ENCODE measurements at regions not wholly inside any gene's neighbourhood (a gene's known extent, or its start where the extent isn't known, plus 50 kb on each side); places are given as distances from the start of the nearest gene placed in this dataset.

DNA sequence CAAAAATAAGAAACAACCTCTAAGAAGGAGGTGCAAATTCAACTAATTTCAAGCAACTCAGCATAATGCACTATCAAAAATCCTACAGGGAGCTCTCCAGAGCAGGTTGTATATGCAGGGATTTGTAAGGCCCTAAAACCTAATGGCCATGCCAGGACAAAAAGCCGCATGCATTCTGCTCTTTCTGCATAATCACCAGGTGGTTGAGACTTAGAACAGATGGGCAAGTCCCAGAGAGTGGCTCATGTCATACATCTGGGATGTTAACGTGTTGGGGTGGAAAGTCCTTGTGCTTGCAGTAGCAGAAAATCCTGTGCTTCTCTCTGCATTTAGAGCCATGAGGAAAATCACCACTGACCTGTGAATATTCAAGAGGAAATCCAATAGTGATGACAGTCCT, 1002.9 kb downstream of the AGBL1 start:
- TF ChIP-seq, protein P1, sequence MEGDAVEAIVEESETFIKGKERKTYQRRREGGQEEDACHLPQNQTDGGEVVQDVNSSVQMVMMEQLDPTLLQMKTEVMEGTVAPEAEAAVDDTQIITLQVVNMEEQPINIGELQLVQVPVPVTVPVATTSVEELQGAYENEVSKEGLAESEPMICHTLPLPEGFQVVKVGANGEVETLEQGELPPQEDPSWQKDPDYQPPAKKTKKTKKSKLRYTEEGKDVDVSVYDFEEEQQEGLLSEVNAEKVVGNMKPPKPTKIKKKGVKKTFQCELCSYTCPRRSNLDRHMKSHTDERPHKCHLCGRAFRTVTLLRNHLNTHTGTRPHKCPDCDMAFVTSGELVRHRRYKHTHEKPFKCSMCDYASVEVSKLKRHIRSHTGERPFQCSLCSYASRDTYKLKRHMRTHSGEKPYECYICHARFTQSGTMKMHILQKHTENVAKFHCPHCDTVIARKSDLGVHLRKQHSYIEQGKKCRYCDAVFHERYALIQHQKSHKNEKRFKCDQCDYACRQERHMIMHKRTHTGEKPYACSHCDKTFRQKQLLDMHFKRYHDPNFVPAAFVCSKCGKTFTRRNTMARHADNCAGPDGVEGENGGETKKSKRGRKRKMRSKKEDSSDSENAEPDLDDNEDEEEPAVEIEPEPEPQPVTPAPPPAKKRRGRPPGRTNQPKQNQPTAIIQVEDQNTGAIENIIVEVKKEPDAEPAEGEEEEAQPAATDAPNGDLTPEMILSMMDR (IDR thresholded peaks at IDR 0.05): no peak
- TF ChIP-seq POLR2A (IDR thresholded peaks at IDR 0.05; ENCODE audit: low read depth) (no peak), POLR2AphosphoS5 (IDR thresholded peaks at IDR 0.05) (no peak), EP300 (IDR thresholded peaks at IDR 0.05) (no peak)
